ENCODE measurements at regions not wholly inside any gene's neighbourhood (a gene's known extent, or its start where the extent isn't known, plus 50 kb on each side); places are given as distances from the start of the nearest gene placed in this dataset.

GRCh38 chr3:168844472-168844871 lies 748.7 kb upstream of the GOLIM4 start:
- CTCF ChIA-PET: no interaction called here
- Mint-ChIP-seq H3K9me3 (no peaks in the 10 kb centered on the region), H3K4me3 (no peak overlapping the region), H3K27ac (no peak overlapping the region), H3K27me3 (no peaks in the 10 kb centered on the region), H3K36me3 (ENCODE audit: low read depth) (no peaks in the 10 kb centered on the region), H3K4me1 (no peaks in the 10 kb centered on the region)
- POLR2A ChIA-PET: no interaction called here
- no peak for DNase-seq

GRCh38 chr3:168843481-168843880 lies 747.8 kb upstream of the GOLIM4 start:
- POLR2A ChIA-PET: no interaction called here
- Mint-ChIP-seq H3K4me1 (no peaks in the 10 kb centered on the region), H3K9me3 (no peaks in the 10 kb centered on the region), H3K36me3 (ENCODE audit: low read depth) (no peaks in the 10 kb centered on the region), H3K27me3 (no peaks in the 10 kb centered on the region), H3K4me3 (no peak overlapping the region), H3K27ac (no peak overlapping the region)
- no peak for DNase-seq
- CTCF ChIA-PET: no interaction called here

DNA sequence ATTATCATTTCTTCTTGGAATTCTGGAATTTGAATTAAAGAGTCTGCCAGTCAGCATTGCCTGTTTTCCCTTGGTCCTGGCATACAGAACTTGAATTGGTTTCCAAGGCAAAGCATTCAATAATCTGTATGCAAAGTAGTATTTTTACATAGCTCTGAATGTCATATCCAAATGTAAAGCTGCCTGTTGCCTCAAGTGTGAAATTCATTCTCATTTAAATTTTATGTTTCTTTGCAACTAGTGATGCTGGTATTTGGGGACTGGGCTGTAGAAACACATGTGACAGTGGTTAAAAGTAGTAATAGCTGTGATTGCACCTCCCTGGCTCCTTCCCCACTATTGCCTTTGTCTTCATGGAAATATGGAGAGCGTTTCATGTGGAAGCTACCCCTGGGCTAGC lies 743.9 kb upstream of the GOLIM4 start:
- Mint-ChIP-seq H3K27me3 (no peaks in the 10 kb centered on the region), H3K9me3 (no peaks in the 10 kb centered on the region), H3K4me1 (no peaks in the 10 kb centered on the region), H3K27ac (no peak overlapping the region), H3K4me3 (no peak overlapping the region), H3K36me3 (ENCODE audit: low read depth) (no peaks in the 10 kb centered on the region)
- POLR2A ChIA-PET: no interaction called here
- no peak for DNase-seq
- CTCF ChIA-PET: no interaction called here

DNA sequence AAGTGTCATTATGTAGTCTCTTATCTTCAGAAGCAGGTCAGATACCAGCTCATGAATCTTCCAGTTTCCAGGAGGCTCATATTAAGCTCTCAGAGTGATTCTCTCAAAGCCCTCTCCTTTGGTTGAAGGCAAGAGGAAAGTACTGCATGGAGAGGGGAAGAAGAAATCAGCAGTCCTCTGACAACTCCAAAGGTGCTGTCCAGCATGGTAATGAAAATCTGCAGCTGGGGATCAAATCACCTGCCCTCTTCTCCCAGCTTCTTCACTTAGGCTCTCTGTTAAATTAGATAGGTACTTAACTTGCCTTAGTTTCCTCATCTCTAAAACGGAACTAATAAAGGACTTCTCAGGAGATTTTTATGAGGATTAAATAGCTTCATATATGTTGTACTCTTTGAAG lies 738.8 kb upstream of the GOLIM4 start:
- ChIA-PET POLR2A (no interaction called here), CTCF (no interaction called here)
- H3K4me3 Mint-ChIP-seq: no peak overlapping the region
- DNase-seq: no peak
- peaks cover 1% of the 10 kb centered on the region for H3K9me3 Mint-ChIP-seq
- H3K27ac Mint-ChIP-seq: no peak overlapping the region
- H3K4me1 Mint-ChIP-seq: no peaks in the 10 kb centered on the region
- H3K27me3 Mint-ChIP-seq: no peaks in the 10 kb centered on the region
- no peaks in the 10 kb centered on the region for H3K36me3 Mint-ChIP-seq (ENCODE audit: low read depth)

- Mint-ChIP-seq H3K27ac (no peak overlapping the region), H3K4me1 (no peaks in the 10 kb centered on the region), H3K4me3 (no peak overlapping the region), H3K36me3 (ENCODE audit: low read depth) (no peaks in the 10 kb centered on the region), H3K9me3 (peaks cover 1% of the 10 kb centered on the region), H3K27me3 (no peaks in the 10 kb centered on the region)
- CTCF ChIA-PET: no interaction called here
- DNase-seq: no peak
- POLR2A ChIA-PET: no interaction called here
Measured at GRCh38 chr3:168828943-168829342, 733.2 kb upstream of the GOLIM4 start.

GRCh38 chr3:168828536-168828935 lies 732.8 kb upstream of the GOLIM4 start:
- CTCF ChIA-PET: no interaction called here
- no peak overlapping the region for H3K27ac Mint-ChIP-seq

GRCh38 chr3:168828014-168828413 lies 732.3 kb upstream of the GOLIM4 start:
- ChIA-PET CTCF (no interaction called here), POLR2A (no interaction called here)
- H3K27me3 Mint-ChIP-seq: no peaks in the 10 kb centered on the region
- H3K27ac Mint-ChIP-seq: no peak overlapping the region
- H3K36me3 Mint-ChIP-seq (ENCODE audit: low read depth): no peaks in the 10 kb centered on the region
- H3K4me1 Mint-ChIP-seq: no peaks in the 10 kb centered on the region
- H3K9me3 Mint-ChIP-seq: peaks cover 1% of the 10 kb centered on the region
- no peak for DNase-seq
- no peak overlapping the region for H3K4me3 Mint-ChIP-seq

More at GRCh38 chr3:168828536-168828935, 732.8 kb upstream of the GOLIM4 start:
- H3K27me3 Mint-ChIP-seq: no peaks in the 10 kb centered on the region
- no peaks in the 10 kb centered on the region for H3K36me3 Mint-ChIP-seq (ENCODE audit: low read depth)
- peaks cover 1% of the 10 kb centered on the region for H3K9me3 Mint-ChIP-seq
- POLR2A ChIA-PET: no interaction called here
- H3K4me1 Mint-ChIP-seq: no peaks in the 10 kb centered on the region
- no peak for DNase-seq
- no peak overlapping the region for H3K4me3 Mint-ChIP-seq

DNA sequence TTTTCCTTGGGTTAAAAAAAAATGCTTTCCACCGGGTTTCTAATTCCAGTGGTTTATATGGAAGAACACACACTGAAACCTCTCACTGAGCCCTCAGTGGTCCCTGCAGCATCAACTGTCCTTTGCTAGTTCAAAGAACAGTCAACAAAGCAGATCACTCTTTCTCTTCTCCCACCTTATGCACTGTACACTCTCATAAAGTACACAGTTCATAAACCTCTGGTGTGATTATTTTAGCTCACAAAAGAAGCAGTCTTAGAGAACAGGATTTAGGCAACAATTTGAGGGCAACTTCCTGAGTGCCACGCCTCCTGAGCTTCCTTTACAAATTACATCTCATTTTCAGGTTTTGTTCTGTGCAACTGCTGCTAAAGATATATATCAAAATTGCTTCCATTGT lies 728.4 kb upstream of the GOLIM4 start:
- H3K36me3 Mint-ChIP-seq (ENCODE audit: low read depth): no peaks in the 10 kb centered on the region

GRCh38 chr3:168823466-168823865 lies 727.7 kb upstream of the GOLIM4 start:
- Mint-ChIP-seq H3K4me1 (no peaks in the 10 kb centered on the region), H3K36me3 (ENCODE audit: low read depth) (no peaks in the 10 kb centered on the region), H3K4me3 (no peak overlapping the region), H3K27me3 (no peaks in the 10 kb centered on the region), H3K9me3 (no peaks in the 10 kb centered on the region), H3K27ac (no peak overlapping the region)
- POLR2A ChIA-PET: no interaction called here
- CTCF ChIA-PET: no interaction called here
- no peak for DNase-seq

More for the DNA sequence above, 728.4 kb upstream of the GOLIM4 start:
- no peaks in the 10 kb centered on the region for H3K9me3 Mint-ChIP-seq
- H3K27ac Mint-ChIP-seq: no peak overlapping the region
- no peaks in the 10 kb centered on the region for H3K27me3 Mint-ChIP-seq
- H3K4me3 Mint-ChIP-seq: no peak overlapping the region
- H3K4me1 Mint-ChIP-seq: no peaks in the 10 kb centered on the region
- DNase-seq: no peak
- CTCF ChIA-PET: no interaction called here
- POLR2A ChIA-PET: no interaction called here

GRCh38 chr3:168820810-168821415 lies 725.2 kb upstream of the GOLIM4 start:
- POLR2A ChIA-PET: no interaction called here
- CTCF ChIA-PET: no interaction called here

GRCh38 chr3:168817177-168817576 lies 721.5 kb upstream of the GOLIM4 start:
- Mint-ChIP-seq H3K9me3 (no peaks in the 10 kb centered on the region), H3K36me3 (ENCODE audit: low read depth) (no peaks in the 10 kb centered on the region), H3K27ac (no peak overlapping the region), H3K4me1 (no peaks in the 10 kb centered on the region), H3K4me3 (no peak overlapping the region), H3K27me3 (no peaks in the 10 kb centered on the region)
- DNase-seq: no peak
- ChIA-PET CTCF (no interaction called here), POLR2A (no interaction called here)

More at GRCh38 chr3:168820810-168821415, 725.2 kb upstream of the GOLIM4 start:
- Mint-ChIP-seq H3K36me3 (ENCODE audit: low read depth) (no peaks in the 10 kb centered on the region), H3K4me1 (no peaks in the 10 kb centered on the region), H3K4me3 (no peak overlapping the region), H3K9me3 (no peaks in the 10 kb centered on the region), H3K27ac (no peak overlapping the region), H3K27me3 (no peaks in the 10 kb centered on the region)
- DNase-seq: no peak

GRCh38 chr3:168815946-168816345 lies 720.2 kb upstream of the GOLIM4 start:
- Mint-ChIP-seq H3K27me3 (no peaks in the 10 kb centered on the region), H3K9me3 (no peaks in the 10 kb centered on the region), H3K36me3 (ENCODE audit: low read depth) (no peaks in the 10 kb centered on the region), H3K27ac (no peak overlapping the region), H3K4me3 (no peak overlapping the region), H3K4me1 (no peaks in the 10 kb centered on the region)
- ChIA-PET POLR2A (no interaction called here), CTCF (no interaction called here)
- no peak for DNase-seq

- Mint-ChIP-seq H3K4me1 (no peaks in the 10 kb centered on the region), H3K27me3 (no peaks in the 10 kb centered on the region), H3K4me3 (no peak overlapping the region), H3K9me3 (no peaks in the 10 kb centered on the region), H3K27ac (no peak overlapping the region), H3K36me3 (ENCODE audit: low read depth) (no peaks in the 10 kb centered on the region)
- ChIA-PET POLR2A (no interaction called here), CTCF (no interaction called here)
- DNase-seq: no peak
Measured at GRCh38 chr3:168813225-168813802, 717.6 kb upstream of the GOLIM4 start.

DNA sequence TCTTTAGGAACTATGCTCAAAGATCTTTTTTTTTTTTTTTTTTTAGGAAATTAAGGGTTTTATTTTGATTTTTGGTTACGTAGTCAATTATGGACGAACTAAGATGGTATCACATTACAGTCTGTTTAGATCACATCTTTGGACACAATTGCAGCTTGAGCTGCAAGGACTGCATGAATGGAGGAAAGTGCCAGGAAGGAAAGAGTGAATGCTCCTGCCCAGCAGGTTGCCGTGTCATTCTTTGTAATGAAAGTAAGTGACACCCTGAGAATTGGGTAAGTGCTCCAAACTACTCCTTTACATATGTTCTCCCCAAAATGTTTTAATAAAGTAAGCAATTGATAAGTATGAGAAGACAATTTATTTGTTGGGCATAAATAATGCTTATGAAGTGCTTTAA lies 716.5 kb upstream of the GOLIM4 start:
- H3K36me3 Mint-ChIP-seq (ENCODE audit: low read depth): no peaks in the 10 kb centered on the region
- H3K27me3 Mint-ChIP-seq: no peaks in the 10 kb centered on the region
- no peak overlapping the region for H3K27ac Mint-ChIP-seq
- H3K9me3 Mint-ChIP-seq: no peaks in the 10 kb centered on the region
- CTCF ChIA-PET: no interaction called here
- H3K4me1 Mint-ChIP-seq: no peaks in the 10 kb centered on the region
- POLR2A ChIA-PET: no interaction called here
- no peak for DNase-seq
- no peak overlapping the region for H3K4me3 Mint-ChIP-seq

Data from activated CD4-positive, alpha-beta memory T cell treated with anti-CD3 and anti-CD28 coated beads, Interleukin-2, amount 10 ng/mL, durations not matched to agents 7 days and 5 days (primary cell).